Aorta (tissue), 5 donors: ENCODE measurements at regions not wholly inside any gene's neighbourhood (a gene's known extent, or its start where the extent isn't known, plus 50 kb on each side); places are given as distances from the start of the nearest gene placed in this dataset.

ENCODE experiments used
- ATAC-seq: fragments of 200-7000 bp; cut with Tn5 transposase; one replicate; pipeline ENCODE4 v1.9.1; 2022; ENCODE audit warnings: moderate library complexity; ENCODE audit not compliant: low FRiP score
- DNase-seq, 2 donors: peaks; one replicate each; pipeline ENCODE4 v3.0.0-alpha.2; 2020
- H3K27ac ChIP-seq, 2 donors: one replicate each; pipeline ENCODE4 v1.5.1; 2013; ENCODE audit warnings: low read length in 2 of 2, mild to moderate bottlenecking in 2 of 2, moderate library complexity in 2 of 2, control low read depth in 1 of 2, inconsistent platforms in 1 of 2, low read depth in 1 of 2
- H3K27me3 ChIP-seq, 2 donors: one replicate each; pipeline ENCODE4 v1.6.1; 2013; ENCODE audit warnings: control low read depth in 1 of 2, low read length in 1 of 2, mild to moderate bottlenecking in 1 of 2, moderate library complexity in 1 of 2; ENCODE audit not compliant: insufficient read depth in 2 of 2, control insufficient read depth in 1 of 2
- H3K36me3 ChIP-seq, 2 donors: one replicate each; pipeline ENCODE4 v1.6.1; 2013; ENCODE audit warnings: control low read depth in 1 of 2, low read length in 1 of 2, mild to moderate bottlenecking in 1 of 2; ENCODE audit not compliant: insufficient read depth in 2 of 2, control insufficient read depth in 1 of 2
- H3K4me1 ChIP-seq, 2 donors: one replicate each; pipeline ENCODE4 v1.6.1; 2013; ENCODE audit warnings: low read length in 2 of 2, control low read depth in 1 of 2, mild to moderate bottlenecking in 1 of 2, moderate library complexity in 1 of 2; ENCODE audit not compliant: insufficient read depth in 2 of 2, control insufficient read depth in 1 of 2
- H3K4me3 ChIP-seq, 2 donors: one replicate each; pipeline ENCODE4 v1.5.1; 2013; ENCODE audit warnings: low read length in 2 of 2, control low read depth in 1 of 2, mild to moderate bottlenecking in 1 of 2
- H3K9me3 ChIP-seq: one replicate; pipeline ENCODE4 v1.6.1; 2013; ENCODE audit warnings: mild to moderate bottlenecking, low read length; ENCODE audit not compliant: control insufficient read depth
- WGBS, 2 donors: extraction: QIAGEN DNeasy Blood & Tissue Kit; methylation state at CpG; one replicate each; pipeline ENCODE4 v1.1.7; 2013; 5-methylcytosine and 5-hydroxymethylcytosine counted together
- intact Hi-C, 2 donors: fragments of 100-400 bp; cut with DNase I; formaldehyde crosslinking; loops; one replicate each; pipeline versions ENCODE4 v1.14.2 to v1.15.0; 2022
- donor health status: healthy with polysubstance abuse.
- donor health status: Bipolar disorder and iron deficiency.
- donor health status: DM: no; HTN: no; CAD: no.
- donor health status: DM: no; HTN: no; CAD: no.
- donor health status: DM: yes; HTN: yes; CAD: no.

GRCh38 chr16:52386694-52387093, 160.2 kb downstream of the TOX3 start:
- Histone ChIP-seq H3K9me3 (no peaks in the 10 kb centered on the region), H3K4me3 (no peak overlapping the region), H3K36me3 (no peaks in the 10 kb centered on the region), H3K27ac (no peak overlapping the region), H3K4me1 (no peaks in the 10 kb centered on the region), H3K27me3 (peaks cover 0 to 2% of the 10 kb centered on the region in 2 donors)
- DNase-seq, result no peak
- WGBS, 2 donors, result 66 to 77% methylated on average over 3 of the region's 3 CpGs
- ATAC-seq, result no peak
- intact Hi-C loops, result no loop called here

- Histone ChIP-seq H3K27ac (no peak overlapping the region), H3K9me3 (no peaks in the 10 kb centered on the region), H3K4me1 (no peaks in the 10 kb centered on the region), H3K27me3 (peaks cover 0 to 2% of the 10 kb centered on the region in 2 donors), H3K36me3 (no peaks in the 10 kb centered on the region), H3K4me3 (no peak overlapping the region)
- ATAC-seq (no peak), DNase-seq (no peak)
- 93 to 97% methylated on average over 2 of the region's 2 CpGs for WGBS, 2 donors
- intact Hi-C loops, result no loop called here
Observed at GRCh38 chr16:52384378-52384777, 162.6 kb downstream of the TOX3 start.

GRCh38 chr16:52383640-52384292, 163.2 kb downstream of the TOX3 start:
- Histone ChIP-seq H3K4me3 (no peak overlapping the region), H3K27ac (no peak overlapping the region), H3K9me3 (no peaks in the 10 kb centered on the region), H3K4me1 (no peaks in the 10 kb centered on the region), H3K36me3 (no peaks in the 10 kb centered on the region), H3K27me3 (peaks cover 0 to 2% of the 10 kb centered on the region in 2 donors)
- DNase-seq, result no peak
- intact Hi-C loops, result no loop called here
- no peak for ATAC-seq
- WGBS, 2 donors, result 43 to 51% methylated on average over 3 of the region's 3 CpGs

GRCh38 chr16:52383119-52383518, 163.8 kb downstream of the TOX3 start:
- Histone ChIP-seq H3K4me3 (no peak overlapping the region), H3K27me3 (peaks cover 0 to 2% of the 10 kb centered on the region in 2 donors), H3K9me3 (no peaks in the 10 kb centered on the region), H3K36me3 (no peaks in the 10 kb centered on the region), H3K27ac (no peak overlapping the region), H3K4me1 (no peaks in the 10 kb centered on the region)
- WGBS, 2 donors, result 31 to 36% methylated on average over 3 of the region's 3 CpGs
- DNase-seq, result no peak
- intact Hi-C loops, result no loop called here
- no peak for ATAC-seq

GRCh38 chr16:52379551-52379950, 167.4 kb downstream of the TOX3 start:
- 86% methylated on average over 1 of the region's 1 CpG for WGBS, 2 donors
- Histone ChIP-seq H3K9me3 (no peaks in the 10 kb centered on the region), H3K4me1 (no peaks in the 10 kb centered on the region), H3K4me3 (no peak overlapping the region), H3K36me3 (no peaks in the 10 kb centered on the region), H3K27me3 (peaks cover 0 to 2% of the 10 kb centered on the region in 2 donors), H3K27ac (no peak overlapping the region)
- DNase-seq (no peak), ATAC-seq (no peak)
- intact Hi-C loops, result no loop called here

GRCh38 chr16:52376676-52377280, 170.2 kb downstream of the TOX3 start:
- no peaks in the 10 kb centered on the region for H3K27me3 ChIP-seq
- ATAC-seq (no peak), DNase-seq (no peak)
- intact Hi-C loops, result no loop called here
- no peak overlapping the region for H3K27ac ChIP-seq
- H3K4me1 ChIP-seq, result no peaks in the 10 kb centered on the region
- H3K36me3 ChIP-seq, result no peaks in the 10 kb centered on the region
- H3K9me3 ChIP-seq, result no peaks in the 10 kb centered on the region
- no peak overlapping the region for H3K4me3 ChIP-seq
- WGBS, 2 donors, result 49 to 60% methylated on average over 9 of the region's 9 CpGs

GRCh38 chr16:52372313-52372712, 174.6 kb downstream of the TOX3 start:
- Histone ChIP-seq H3K27ac (no peak overlapping the region), H3K4me3 (no peak overlapping the region), H3K27me3 (no peaks in the 10 kb centered on the region), H3K36me3 (no peaks in the 10 kb centered on the region), H3K4me1 (no peaks in the 10 kb centered on the region), H3K9me3 (no peaks in the 10 kb centered on the region)
- intact Hi-C loops, result no loop called here
- DNase-seq (no peak), ATAC-seq (no peak)

GRCh38 chr16:52368859-52369258, 178.1 kb downstream of the TOX3 start:
- no peaks in the 10 kb centered on the region for H3K4me1 ChIP-seq
- H3K4me3 ChIP-seq, result no peak overlapping the region
- DNase-seq (no peak), ATAC-seq (no peak)
- no peaks in the 10 kb centered on the region for H3K36me3 ChIP-seq
- intact Hi-C loops, result no loop called here
- H3K27me3 ChIP-seq, result no peaks in the 10 kb centered on the region
- H3K9me3 ChIP-seq, result no peaks in the 10 kb centered on the region
- no peak overlapping the region for H3K27ac ChIP-seq
- WGBS, 2 donors, result 48 to 55% methylated on average over 4 of the region's 4 CpGs

- no peak overlapping the region for H3K27ac ChIP-seq
- 38 to 48% methylated on average over 2 of the region's 2 CpGs for WGBS, 2 donors
- no peaks in the 10 kb centered on the region for H3K27me3 ChIP-seq
- no peaks in the 10 kb centered on the region for H3K36me3 ChIP-seq
- H3K9me3 ChIP-seq, result no peaks in the 10 kb centered on the region
- intact Hi-C loops, result no loop called here
- no peak overlapping the region for H3K4me3 ChIP-seq
- ATAC-seq (no peak), DNase-seq (no peak)
- no peaks in the 10 kb centered on the region for H3K4me1 ChIP-seq
Observed at GRCh38 chr16:52367821-52368220, 179.1 kb downstream of the TOX3 start.
